ENCODE measurements at regions not wholly inside any gene's neighbourhood (a gene's known extent, or its start where the extent isn't known, plus 50 kb on each side); places are given as distances from the start of the nearest gene placed in this dataset.

GRCh38 chr7:10507032-10507431 is 466.6 kb upstream of the PHF14 start:
- TF ChIP-seq, protein P1, sequence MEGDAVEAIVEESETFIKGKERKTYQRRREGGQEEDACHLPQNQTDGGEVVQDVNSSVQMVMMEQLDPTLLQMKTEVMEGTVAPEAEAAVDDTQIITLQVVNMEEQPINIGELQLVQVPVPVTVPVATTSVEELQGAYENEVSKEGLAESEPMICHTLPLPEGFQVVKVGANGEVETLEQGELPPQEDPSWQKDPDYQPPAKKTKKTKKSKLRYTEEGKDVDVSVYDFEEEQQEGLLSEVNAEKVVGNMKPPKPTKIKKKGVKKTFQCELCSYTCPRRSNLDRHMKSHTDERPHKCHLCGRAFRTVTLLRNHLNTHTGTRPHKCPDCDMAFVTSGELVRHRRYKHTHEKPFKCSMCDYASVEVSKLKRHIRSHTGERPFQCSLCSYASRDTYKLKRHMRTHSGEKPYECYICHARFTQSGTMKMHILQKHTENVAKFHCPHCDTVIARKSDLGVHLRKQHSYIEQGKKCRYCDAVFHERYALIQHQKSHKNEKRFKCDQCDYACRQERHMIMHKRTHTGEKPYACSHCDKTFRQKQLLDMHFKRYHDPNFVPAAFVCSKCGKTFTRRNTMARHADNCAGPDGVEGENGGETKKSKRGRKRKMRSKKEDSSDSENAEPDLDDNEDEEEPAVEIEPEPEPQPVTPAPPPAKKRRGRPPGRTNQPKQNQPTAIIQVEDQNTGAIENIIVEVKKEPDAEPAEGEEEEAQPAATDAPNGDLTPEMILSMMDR (IDR thresholded peaks at IDR 0.05; ENCODE audit: low read depth, low read length) = no peak
- TF ChIP-seq POLR2A (IDR thresholded peaks at IDR 0.05; ENCODE audit: extremely low read depth, insufficient read length) (no peak), MYC (IDR thresholded peaks at IDR 0.05; ENCODE audit: low read depth, low read length) (no peak)

Data from NB4 (cell line).